ENCODE measurements at regions not wholly inside any gene's neighbourhood (a gene's known extent, or its start where the extent isn't known, plus 50 kb on each side); places are given as distances from the start of the nearest gene placed in this dataset.

- no peak overlapping the region for H3K4me2 ChIP-seq
- ChIA-PET POLR2A (no interaction called here), CTCF (no interaction called here)
- H3K27ac ChIP-seq, result no peak overlapping the region
- FAIRE-seq (no peak), DNase-seq (ENCODE audit: low read depth in 1 of 2, low spot score in 1 of 2) (no peak), ATAC-seq (no peak)
- TF ChIP-seq HES2 (IDR thresholded peaks at IDR 0.05) (no peak), PHF8 (IDR thresholded peaks at IDR 0.05; ENCODE audit: borderline replicate concordance, low read depth) (no peak), HMGXB4 (CRISPR knock-in tag; IDR thresholded peaks at IDR 0.05; ENCODE audit: borderline replicate concordance) (no peak), POLR2A (IDR thresholded peaks at IDR 0.05; ENCODE audit: low read length) (no peak), SREBF2 (IDR thresholded peaks at IDR 0.05) (no peak), ATOH8 (CRISPR knock-in tag; IDR thresholded peaks at IDR 0.05; ENCODE audit: low read depth) (no peak), FOXS1 (CRISPR knock-in tag; IDR thresholded peaks at IDR 0.05) (no peak), HOXB13 (CRISPR knock-in tag; IDR thresholded peaks at IDR 0.05; ENCODE audit: low read depth) (no peak)
- no peak overlapping the region for H3K4me3 ChIP-seq
- no peaks in the 10 kb centered on the region for H3K9me3 ChIP-seq
- H3K4me1 ChIP-seq, result no peaks in the 10 kb centered on the region
Measured at GRCh38 chr3:154967090-154967489, 113.0 kb upstream of the MME start.

- WGBS (ENCODE audit: missing lambda C conversion rate), result 0% methylated on average over 1 of the region's 1 CpG
Measured at GRCh38 chr3:154956815-154957214, 123.3 kb upstream of the MME start.

More at GRCh38 chr3:154956815-154957214, 123.3 kb upstream of the MME start:
- DNase-seq (ENCODE audit: low read depth in 1 of 2, low spot score in 1 of 2) (no peak), ATAC-seq (no peak), FAIRE-seq (no peak)
- ChIA-PET CTCF (no interaction called here), POLR2A (no interaction called here)
- Histone ChIP-seq H3K27ac (no peak overlapping the region), H3K4me1 (no peaks in the 10 kb centered on the region), H3K4me2 (no peak overlapping the region), H3K4me3 (no peak overlapping the region), H3K9me3 (no peaks in the 10 kb centered on the region)
- no peak for TF ChIP-seq ESRRA (IDR thresholded peaks at IDR 0.05; ENCODE audit: borderline replicate concordance, low read length)
- TF ChIP-seq POLR2A (IDR thresholded peaks at IDR 0.05; ENCODE audit: low read length), result no peak
- TF ChIP-seq CTCF (IDR thresholded peaks at IDR 0.05), result no peak
- no peak for TF ChIP-seq CBX2 (IDR thresholded peaks at IDR 0.05; ENCODE audit: borderline replicate concordance, low read depth)
- TF ChIP-seq JUN (IDR thresholded peaks at IDR 0.05), result no peak
- TF ChIP-seq PBX3 (IDR thresholded peaks at IDR 0.05), result no peak
- TF ChIP-seq HDAC2 (IDR thresholded peaks at IDR 0.05), result no peak
- no peak for TF ChIP-seq TP53 (CRISPR knock-in tag; IDR thresholded peaks at IDR 0.05)
- no peak for TF ChIP-seq E2F6 (IDR thresholded peaks at IDR 0.05; ENCODE audit: borderline replicate concordance, low read depth)
- TF ChIP-seq NFE2L2 (conservative IDR thresholded peaks at IDR 0.05; ENCODE audit: low read length), result no peak
- no peak for TF ChIP-seq CHD4 (IDR thresholded peaks at IDR 0.05; ENCODE audit: borderline replicate concordance)
- TF ChIP-seq HMGXB4 (CRISPR knock-in tag; IDR thresholded peaks at IDR 0.05; ENCODE audit: borderline replicate concordance), result no peak
- no peak for TF ChIP-seq RCOR1 (IDR thresholded peaks at IDR 0.05; ENCODE audit: low read depth, low read length)
- no peak for TF ChIP-seq MAFK (IDR thresholded peaks at IDR 0.05; ENCODE audit: partially characterized antibody)
- no peak for TF ChIP-seq NPAS2 (CRISPR knock-in tag; IDR thresholded peaks at IDR 0.05; ENCODE audit: borderline replicate concordance)
- no peak for TF ChIP-seq BCL3 (IDR thresholded peaks at IDR 0.05)
- no peak for TF ChIP-seq RAD21 (conservative IDR thresholded peaks at IDR 0.05 in 1 of 2, IDR thresholded peaks at IDR 0.05 in 1 of 2)
- no peak for TF ChIP-seq GATA3 (IDR thresholded peaks at IDR 0.05; ENCODE audit: borderline replicate concordance)
- TF ChIP-seq MYC (IDR thresholded peaks at IDR 0.05; ENCODE audit: borderline replicate concordance, low read length), result no peak
- TF ChIP-seq EP300 (IDR thresholded peaks at IDR 0.05), result no peak

Measured in A549 (cell line).